ENCODE measurements at regions not wholly inside any gene's neighbourhood (a gene's known extent, or its start where the extent isn't known, plus 50 kb on each side); places are given as distances from the start of the nearest gene placed in this dataset.

GRCh38 chr13:85332615-85333014 is 466.6 kb downstream of the SLITRK6 start:
- TF ChIP-seq CTCF (conservative IDR thresholded peaks at IDR 0.05; ENCODE audit: low read depth, low read length) = no peak
- no peak for TF ChIP-seq EZH2phosphoT487 (IDR thresholded peaks at IDR 0.05; ENCODE audit: borderline replicate concordance, low read length)
- no peak for TF ChIP-seq EZH2 (IDR thresholded peaks at IDR 0.05; ENCODE audit: low read length, unreplicated experiment)
